IMR-90 (cell line): ENCODE measurements at regions not wholly inside any gene's neighbourhood (a gene's known extent, or its start where the extent isn't known, plus 50 kb on each side); places are given as distances from the start of the nearest gene placed in this dataset.

ENCODE experiments used
- ATAC-seq: fragments of 200-7000 bp; cut with Tn5 transposase; 2 replicates; pipeline ENCODE4 v1.9.1; 2020; ENCODE audit warnings: low read depth, mild to moderate bottlenecking, moderate library complexity
- BruUV-seq: library from RNA; stranded (reverse); fragments of 400-500 nt; replicated peaks from 2 replicates; lab custom pipeline; 2021; lab: Mats Ljungman, UMichigan
- CTCF ChIA-PET: fragments of 300-600 bp; formaldehyde crosslinking; extraction: SDS; loops from one replicate; lab custom pipeline; 2021; ENCODE audit warnings: antibody characterized with exemption; lab: Yijun Ruan, JAX
- POLR2A ChIA-PET: fragments of 300-600 bp; sonication (Branson Sonifier 250); formaldehyde crosslinking; loops from one replicate; lab custom pipeline; 2022; ENCODE audit warnings: antibody characterized with exemption; ENCODE audit not compliant: unreplicated experiment; lab: Charles Lee
- DNase-seq: peaks from one replicate; pipeline ENCODE4 v3.0.0; 2013
- H2AFZ ChIP-seq: replicated peaks from 2 replicates; pipeline ENCODE3; 2013; ENCODE audit warnings: low read length, mild to moderate bottlenecking; ENCODE audit not compliant: poor library complexity
- H2AK5ac ChIP-seq: 2 replicates; pipeline ENCODE4 v1.6.1; 2013; ENCODE audit warnings: low read depth, low read length, inconsistent platforms
- H2AK9ac ChIP-seq: replicated peaks from 2 replicates; pipeline ENCODE3; 2013; ENCODE audit warnings: mild to moderate bottlenecking, low read depth, low read length, moderate library complexity; ENCODE audit not compliant: poor library complexity
- H2BK120ac ChIP-seq: 2 replicates; pipeline ENCODE4 v1.6.1; 2013; ENCODE audit warnings: low read depth, low read length, inconsistent platforms
- H2BK15ac ChIP-seq: 3 replicates; pipeline ENCODE4 v1.6.1; 2013; ENCODE audit warnings: low read depth, low read length, inconsistent platforms
- H2BK20ac ChIP-seq: 2 replicates; pipeline ENCODE4 v1.6.1; 2013; ENCODE audit warnings: low read depth, mild to moderate bottlenecking, inconsistent platforms, low read length, moderate library complexity
- H2BK5ac ChIP-seq: 2 replicates; pipeline ENCODE4 v1.6.1; 2013; ENCODE audit warnings: mild to moderate bottlenecking, low read depth, low read length, inconsistent platforms; ENCODE audit not compliant: poor library complexity, severe bottlenecking
- H3K14ac ChIP-seq: replicated peaks from 2 replicates; pipeline ENCODE4 v1.6.1; 2013; ENCODE audit warnings: low read depth, low read length, inconsistent platforms
- H3K18ac ChIP-seq: 2 replicates; pipeline ENCODE4 v1.6.1; 2013; ENCODE audit warnings: low read depth, low read length, control low read depth
- H3K23ac ChIP-seq: 2 replicates; pipeline ENCODE4 v1.6.1; 2013; ENCODE audit warnings: low read depth, low read length, inconsistent platforms
- H3K27ac ChIP-seq: 2 replicates; pipeline ENCODE4 v1.5.1; 2013; ENCODE audit warnings: mild to moderate bottlenecking, control low read depth, low read length; ENCODE audit not compliant: insufficient read depth
- H3K27me3 ChIP-seq: 2 replicates; pipeline ENCODE4 v1.6.1; 2013; ENCODE audit warnings: low read length; ENCODE audit not compliant: control insufficient read depth, insufficient read depth
- H3K36me3 ChIP-seq: 2 replicates; pipeline ENCODE4 v1.6.1; 2013; ENCODE audit warnings: low read length, mixed read lengths; ENCODE audit not compliant: control insufficient read depth, insufficient read depth
- H3K4ac ChIP-seq: 2 replicates; pipeline ENCODE4 v1.6.1; 2013; ENCODE audit warnings: low read depth, low read length, inconsistent platforms
- H3K4me1 ChIP-seq: 2 replicates; pipeline ENCODE4 v1.6.1; 2013; ENCODE audit warnings: low read length, mixed read lengths; ENCODE audit not compliant: control insufficient read depth, insufficient read depth
- H3K4me2 ChIP-seq: 2 replicates; pipeline ENCODE4 v1.6.1; 2013; ENCODE audit warnings: low read depth, mild to moderate bottlenecking, control low read depth, low read length, moderate library complexity
- H3K4me3 ChIP-seq: 2 replicates; pipeline ENCODE4 v1.5.1; 2013; ENCODE audit warnings: low read depth, mild to moderate bottlenecking, control low read depth, low read length, moderate library complexity; ENCODE audit not compliant: insufficient read depth
- H3K56ac ChIP-seq: 2 replicates; pipeline ENCODE4 v1.6.1; 2013; ENCODE audit warnings: low read length, inconsistent platforms; ENCODE audit not compliant: insufficient read depth; ENCODE audit errors: extremely low read depth
- H3K79me1 ChIP-seq, 2 experiments: 2 replicates each; pipeline ENCODE4 v1.6.1; 2013; ENCODE audit warnings: low read length in 2 of 2, inconsistent platforms in 1 of 2, low read depth in 1 of 2
- H3K9ac ChIP-seq: 2 replicates; pipeline ENCODE4 v1.6.1; 2013; ENCODE audit warnings: low read depth, low read length, control low read depth
- H3K9me1 ChIP-seq: 2 replicates; pipeline ENCODE4 v1.6.1; 2013; ENCODE audit warnings: low read length, inconsistent platforms; ENCODE audit not compliant: insufficient read depth
- H3K9me3 ChIP-seq: 2 replicates; pipeline ENCODE4 v1.6.1; 2013; ENCODE audit warnings: low read length; ENCODE audit not compliant: control insufficient read depth, insufficient read depth
- H4K20me1 ChIP-seq: 2 replicates; pipeline ENCODE4 v1.6.1; 2013; ENCODE audit warnings: low read length, inconsistent platforms; ENCODE audit not compliant: insufficient read depth
- H4K5ac ChIP-seq: 2 replicates; pipeline ENCODE4 v1.6.1; 2013; ENCODE audit warnings: mild to moderate bottlenecking, low read depth, low read length, control low read depth
- H4K8ac ChIP-seq, 2 experiments: 2 replicates each; pipeline ENCODE4 v1.6.1; 2013; ENCODE audit warnings: low read depth in 2 of 2, low read length in 2 of 2, control low read depth in 1 of 2, inconsistent platforms in 1 of 2
- H4K91ac ChIP-seq: 2 replicates; pipeline ENCODE4 v1.6.1; 2013; ENCODE audit warnings: low read depth, low read length, inconsistent platforms; ENCODE audit not compliant: insufficient read depth
- BHLHE40 ChIP-seq: fragments of 150-350 bp; IDR thresholded peaks from 2 replicates; pipeline ENCODE4 v1.6.1; 2016; ENCODE audit warnings: mild to moderate bottlenecking, low read depth, low read length
- CEBPB ChIP-seq: IDR thresholded peaks from 2 replicates; pipeline ENCODE4 v1.6.1; 2012; ENCODE audit warnings: low read depth, low read length, improper control_type of control experiment
- CHD1 ChIP-seq: IDR thresholded peaks from 2 replicates; pipeline ENCODE4 v1.6.1; 2012; ENCODE audit warnings: low read depth, low read length, improper control_type of control experiment
- FOS ChIP-seq: fragments of 150-350 bp; IDR thresholded peaks from 2 replicates; pipeline ENCODE4 v1.6.1; 2016; ENCODE audit warnings: low read depth, low read length
- MAFK ChIP-seq: IDR thresholded peaks from 2 replicates; pipeline ENCODE4 v1.6.1; 2012; ENCODE audit warnings: low read depth, low read length, improper control_type of control experiment
- MAZ ChIP-seq: IDR thresholded peaks from 2 replicates; pipeline ENCODE4 v1.6.1; 2012; ENCODE audit warnings: low read depth, mild to moderate bottlenecking, low read length, improper control_type of control experiment, moderate library complexity, borderline replicate concordance
- MXI1 ChIP-seq: IDR thresholded peaks from 2 replicates; pipeline ENCODE4 v1.6.1; 2012; ENCODE audit warnings: low read depth, mild to moderate bottlenecking, low read length, moderate library complexity, borderline replicate concordance
- NFE2L2 ChIP-seq: fragments of 150-350 bp; IDR thresholded peaks from 2 replicates; pipeline ENCODE4 v1.6.1; 2016; ENCODE audit warnings: low read depth, mild to moderate bottlenecking, low read length
- POLR2A ChIP-seq: IDR thresholded peaks from 2 replicates; pipeline ENCODE4 v1.6.1; 2012; ENCODE audit warnings: mild to moderate bottlenecking, low read depth, low read length
- RAD21 ChIP-seq: IDR thresholded peaks from 2 replicates; pipeline ENCODE4 v1.6.1; 2012; ENCODE audit warnings: low read length, improper control_type of control experiment
- RCOR1 ChIP-seq: IDR thresholded peaks from 2 replicates; pipeline ENCODE4 v1.6.1; 2012; ENCODE audit warnings: mild to moderate bottlenecking, low read length, improper control_type of control experiment; ENCODE audit not compliant: insufficient replicate concordance
- RFX5 ChIP-seq: IDR thresholded peaks from 2 replicates; pipeline ENCODE4 v1.8.0; 2012; ENCODE audit warnings: low read depth, mild to moderate bottlenecking, low read length, moderate library complexity
- SMC3 ChIP-seq: fragments of 150-350 bp; IDR thresholded peaks from 2 replicates; pipeline ENCODE4 v1.6.1; 2016; ENCODE audit warnings: low read depth, mild to moderate bottlenecking, antibody characterized with exemption, low read length, moderate library complexity
- WGBS, 2 experiments: methylation state at CpG; one replicate each; pipeline versions ENCODE4 v1.1.5 to v1.1.7; 2013; ENCODE audit warnings: missing lambda C conversion rate in 2 of 2; ENCODE audit not compliant: insufficient read length in 1 of 2; ENCODE audit errors: extremely low coverage in 2 of 2; 5-methylcytosine and 5-hydroxymethylcytosine counted together
- dilution Hi-C: fragments of 300-500 bp; cut with HindIII; formaldehyde crosslinking; loops from one replicate; pipeline ENCODE4 v1.14.3; 2018; ENCODE audit warnings: low sequenced_read_pairs; ENCODE audit not compliant: unreplicated experiment
- in situ Hi-C: fragments of 300-500 bp; cut with MboI; formaldehyde crosslinking; loops from 3 replicates; pipeline ENCODE4 v1.14.3; 2019; ENCODE audit warnings: low sequenced_read_pairs, inconsistent platforms, mixed read lengths
- intact Hi-C: fragments of 100-400 bp; cut with micrococcal nuclease; formaldehyde crosslinking; loops from 2 replicates; pipeline ENCODE4 v1.10.0; 2022
- TF ChIP-seq, protein P1 (sequence below): fragments of 150-350 bp; IDR thresholded peaks from 2 replicates; pipeline ENCODE4 v1.6.1; 2017; ENCODE audit warnings: mild to moderate bottlenecking, antibody characterized with exemption, low read length, low read depth
- TF ChIP-seq, protein P2 (sequence below): conservative IDR thresholded peaks from 2 replicates; pipeline ENCODE4 v1.5.1; 2012; ENCODE audit warnings: mild to moderate bottlenecking, low read depth, low read length, improper control_type of control experiment
- TF ChIP-seq, protein P3 (sequence below): fragments of 150-350 bp; IDR thresholded peaks from 2 replicates; pipeline ENCODE4 v1.6.1; 2016; ENCODE audit warnings: low read depth, mild to moderate bottlenecking, low read length, moderate library complexity, borderline replicate concordance

DNA sequence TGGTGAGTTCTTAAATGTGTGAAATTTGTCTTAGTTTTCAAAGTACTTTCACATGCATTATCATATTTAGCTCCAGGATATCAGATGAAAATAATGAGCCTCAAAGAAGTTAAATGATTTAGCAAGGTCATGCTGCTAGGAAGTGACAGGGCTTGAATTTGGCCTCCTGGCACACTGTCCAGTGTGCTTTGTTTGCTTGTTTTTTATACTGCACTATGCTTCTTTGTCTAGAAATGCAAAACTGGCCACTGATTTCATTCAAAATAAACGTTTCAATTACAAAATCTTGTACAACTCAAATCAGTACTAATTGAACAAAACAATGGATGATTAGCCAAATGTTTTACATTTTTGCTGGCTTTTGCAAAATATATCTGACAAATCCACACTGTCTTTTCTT, 583.3 kb upstream of the CBLB start:
- no peak for TF ChIP-seq SMC3
- TF ChIP-seq NFE2L2: no peak
- TF ChIP-seq MAFK: no peak
- TF ChIP-seq, protein P1, sequence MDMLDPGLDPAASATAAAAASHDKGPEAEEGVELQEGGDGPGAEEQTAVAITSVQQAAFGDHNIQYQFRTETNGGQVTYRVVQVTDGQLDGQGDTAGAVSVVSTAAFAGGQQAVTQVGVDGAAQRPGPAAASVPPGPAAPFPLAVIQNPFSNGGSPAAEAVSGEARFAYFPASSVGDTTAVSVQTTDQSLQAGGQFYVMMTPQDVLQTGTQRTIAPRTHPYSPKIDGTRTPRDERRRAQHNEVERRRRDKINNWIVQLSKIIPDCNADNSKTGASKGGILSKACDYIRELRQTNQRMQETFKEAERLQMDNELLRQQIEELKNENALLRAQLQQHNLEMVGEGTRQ: no peak
- no peak for TF ChIP-seq MAZ
- TF ChIP-seq, protein P2, sequence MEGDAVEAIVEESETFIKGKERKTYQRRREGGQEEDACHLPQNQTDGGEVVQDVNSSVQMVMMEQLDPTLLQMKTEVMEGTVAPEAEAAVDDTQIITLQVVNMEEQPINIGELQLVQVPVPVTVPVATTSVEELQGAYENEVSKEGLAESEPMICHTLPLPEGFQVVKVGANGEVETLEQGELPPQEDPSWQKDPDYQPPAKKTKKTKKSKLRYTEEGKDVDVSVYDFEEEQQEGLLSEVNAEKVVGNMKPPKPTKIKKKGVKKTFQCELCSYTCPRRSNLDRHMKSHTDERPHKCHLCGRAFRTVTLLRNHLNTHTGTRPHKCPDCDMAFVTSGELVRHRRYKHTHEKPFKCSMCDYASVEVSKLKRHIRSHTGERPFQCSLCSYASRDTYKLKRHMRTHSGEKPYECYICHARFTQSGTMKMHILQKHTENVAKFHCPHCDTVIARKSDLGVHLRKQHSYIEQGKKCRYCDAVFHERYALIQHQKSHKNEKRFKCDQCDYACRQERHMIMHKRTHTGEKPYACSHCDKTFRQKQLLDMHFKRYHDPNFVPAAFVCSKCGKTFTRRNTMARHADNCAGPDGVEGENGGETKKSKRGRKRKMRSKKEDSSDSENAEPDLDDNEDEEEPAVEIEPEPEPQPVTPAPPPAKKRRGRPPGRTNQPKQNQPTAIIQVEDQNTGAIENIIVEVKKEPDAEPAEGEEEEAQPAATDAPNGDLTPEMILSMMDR: no peak
- no peak for TF ChIP-seq RAD21
- TF ChIP-seq CHD1: no peak
- no peak for TF ChIP-seq RFX5
- no peak for TF ChIP-seq BHLHE40
- no peak for TF ChIP-seq POLR2A
- TF ChIP-seq CEBPB: no peak
- TF ChIP-seq, protein P3, sequence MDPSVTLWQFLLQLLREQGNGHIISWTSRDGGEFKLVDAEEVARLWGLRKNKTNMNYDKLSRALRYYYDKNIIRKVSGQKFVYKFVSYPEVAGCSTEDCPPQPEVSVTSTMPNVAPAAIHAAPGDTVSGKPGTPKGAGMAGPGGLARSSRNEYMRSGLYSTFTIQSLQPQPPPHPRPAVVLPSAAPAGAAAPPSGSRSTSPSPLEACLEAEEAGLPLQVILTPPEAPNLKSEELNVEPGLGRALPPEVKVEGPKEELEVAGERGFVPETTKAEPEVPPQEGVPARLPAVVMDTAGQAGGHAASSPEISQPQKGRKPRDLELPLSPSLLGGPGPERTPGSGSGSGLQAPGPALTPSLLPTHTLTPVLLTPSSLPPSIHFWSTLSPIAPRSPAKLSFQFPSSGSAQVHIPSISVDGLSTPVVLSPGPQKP: no peak
- TF ChIP-seq MXI1: no peak
- TF ChIP-seq RCOR1: no peak
- no peak for TF ChIP-seq FOS
- Histone ChIP-seq H2AK5ac (no peak overlapping the region), H3K79me1 (no peaks in the 10 kb centered on the region), H3K18ac (no peak overlapping the region), H4K8ac (no peak overlapping the region), H3K4ac (no peak overlapping the region), H2BK15ac (no peak overlapping the region), H3K36me3 (no peaks in the 10 kb centered on the region), H4K91ac (no peak overlapping the region), H3K9ac (no peak overlapping the region), H3K14ac (no peak overlapping the region), H3K9me1 (no peaks in the 10 kb centered on the region), H3K9me3 (no peaks in the 10 kb centered on the region), H4K5ac (no peak overlapping the region), H2BK120ac (no peak overlapping the region), H4K20me1 (no peaks in the 10 kb centered on the region), H2AFZ (no peak overlapping the region), H2AK9ac (no peak overlapping the region), H3K4me1 (no peaks in the 10 kb centered on the region), H3K23ac (no peak overlapping the region), H3K27me3 (no peaks in the 10 kb centered on the region), H3K4me2 (no peak overlapping the region), H3K56ac (no peak overlapping the region), H3K27ac (no peak overlapping the region), H2BK20ac (no peak overlapping the region), H3K4me3 (no peak overlapping the region), H2BK5ac (no peak overlapping the region)
- in situ Hi-C loops (no loop called here), dilution Hi-C loops (no loop called here), intact Hi-C loops (no loop called here)
- no CpG with 5 or more reads among the region's 1 CpG for WGBS, 2 experiments
- POLR2A ChIA-PET: no interaction called here
- no peak for ATAC-seq
- CTCF ChIA-PET: interaction anchor here (0.8 kb wide), 1 partner anchor 9 kb away, joined by 3 read pairs; no protein-coding TSS in a partner anchor
- DNase-seq: no peak
- no TSS peak for BruUV-seq
